IMR-90 (cell line): ENCODE measurements at regions not wholly inside any gene's neighbourhood (a gene's known extent, or its start where the extent isn't known, plus 50 kb on each side); places are given as distances from the start of the nearest gene placed in this dataset.

Experiments
- ATAC-seq: fragments of 200-7000 bp; cut with Tn5 transposase; 2 replicates; pipeline ENCODE4 v1.9.1; 2020; ENCODE audit warnings: low read depth, mild to moderate bottlenecking, moderate library complexity
- BruUV-seq: library from RNA; stranded (reverse); fragments of 400-500 nt; replicated peaks from 2 replicates; lab custom pipeline; 2021; lab: Mats Ljungman, UMichigan
- CTCF ChIA-PET: fragments of 300-600 bp; formaldehyde crosslinking; extraction: SDS; loops from one replicate; lab custom pipeline; 2021; ENCODE audit warnings: antibody characterized with exemption; lab: Yijun Ruan, JAX
- POLR2A ChIA-PET: fragments of 300-600 bp; sonication (Branson Sonifier 250); formaldehyde crosslinking; loops from one replicate; lab custom pipeline; 2022; ENCODE audit warnings: antibody characterized with exemption; ENCODE audit not compliant: unreplicated experiment; lab: Charles Lee
- DNase-seq: peaks from one replicate; pipeline ENCODE4 v3.0.0; 2013
- H2AFZ ChIP-seq: replicated peaks from 2 replicates; pipeline ENCODE3; 2013; ENCODE audit warnings: low read length, mild to moderate bottlenecking; ENCODE audit not compliant: poor library complexity
- H2AK5ac ChIP-seq: 2 replicates; pipeline ENCODE4 v1.6.1; 2013; ENCODE audit warnings: low read depth, low read length, inconsistent platforms
- H2AK9ac ChIP-seq: replicated peaks from 2 replicates; pipeline ENCODE3; 2013; ENCODE audit warnings: mild to moderate bottlenecking, low read depth, low read length, moderate library complexity; ENCODE audit not compliant: poor library complexity
- H2BK120ac ChIP-seq: 2 replicates; pipeline ENCODE4 v1.6.1; 2013; ENCODE audit warnings: low read depth, low read length, inconsistent platforms
- H2BK15ac ChIP-seq: 3 replicates; pipeline ENCODE4 v1.6.1; 2013; ENCODE audit warnings: low read depth, low read length, inconsistent platforms
- H2BK20ac ChIP-seq: 2 replicates; pipeline ENCODE4 v1.6.1; 2013; ENCODE audit warnings: low read depth, mild to moderate bottlenecking, inconsistent platforms, low read length, moderate library complexity
- H2BK5ac ChIP-seq: 2 replicates; pipeline ENCODE4 v1.6.1; 2013; ENCODE audit warnings: mild to moderate bottlenecking, low read depth, low read length, inconsistent platforms; ENCODE audit not compliant: poor library complexity, severe bottlenecking
- H3K14ac ChIP-seq: replicated peaks from 2 replicates; pipeline ENCODE4 v1.6.1; 2013; ENCODE audit warnings: low read depth, low read length, inconsistent platforms
- H3K18ac ChIP-seq: 2 replicates; pipeline ENCODE4 v1.6.1; 2013; ENCODE audit warnings: low read depth, low read length, control low read depth
- H3K23ac ChIP-seq: 2 replicates; pipeline ENCODE4 v1.6.1; 2013; ENCODE audit warnings: low read depth, low read length, inconsistent platforms
- H3K27ac ChIP-seq: 2 replicates; pipeline ENCODE4 v1.5.1; 2013; ENCODE audit warnings: mild to moderate bottlenecking, control low read depth, low read length; ENCODE audit not compliant: insufficient read depth
- H3K27me3 ChIP-seq: 2 replicates; pipeline ENCODE4 v1.6.1; 2013; ENCODE audit warnings: low read length; ENCODE audit not compliant: control insufficient read depth, insufficient read depth
- H3K36me3 ChIP-seq: 2 replicates; pipeline ENCODE4 v1.6.1; 2013; ENCODE audit warnings: low read length, mixed read lengths; ENCODE audit not compliant: control insufficient read depth, insufficient read depth
- H3K4ac ChIP-seq: 2 replicates; pipeline ENCODE4 v1.6.1; 2013; ENCODE audit warnings: low read depth, low read length, inconsistent platforms
- H3K4me1 ChIP-seq: 2 replicates; pipeline ENCODE4 v1.6.1; 2013; ENCODE audit warnings: low read length, mixed read lengths; ENCODE audit not compliant: control insufficient read depth, insufficient read depth
- H3K4me2 ChIP-seq: 2 replicates; pipeline ENCODE4 v1.6.1; 2013; ENCODE audit warnings: low read depth, mild to moderate bottlenecking, control low read depth, low read length, moderate library complexity
- H3K4me3 ChIP-seq: 2 replicates; pipeline ENCODE4 v1.5.1; 2013; ENCODE audit warnings: low read depth, mild to moderate bottlenecking, control low read depth, low read length, moderate library complexity; ENCODE audit not compliant: insufficient read depth
- H3K56ac ChIP-seq: 2 replicates; pipeline ENCODE4 v1.6.1; 2013; ENCODE audit warnings: low read length, inconsistent platforms; ENCODE audit not compliant: insufficient read depth; ENCODE audit errors: extremely low read depth
- H3K79me1 ChIP-seq, 2 experiments: 2 replicates each; pipeline ENCODE4 v1.6.1; 2013; ENCODE audit warnings: low read length in 2 of 2, inconsistent platforms in 1 of 2, low read depth in 1 of 2
- H3K9ac ChIP-seq: 2 replicates; pipeline ENCODE4 v1.6.1; 2013; ENCODE audit warnings: low read depth, low read length, control low read depth
- H3K9me1 ChIP-seq: 2 replicates; pipeline ENCODE4 v1.6.1; 2013; ENCODE audit warnings: low read length, inconsistent platforms; ENCODE audit not compliant: insufficient read depth
- H3K9me3 ChIP-seq: 2 replicates; pipeline ENCODE4 v1.6.1; 2013; ENCODE audit warnings: low read length; ENCODE audit not compliant: control insufficient read depth, insufficient read depth
- H4K20me1 ChIP-seq: 2 replicates; pipeline ENCODE4 v1.6.1; 2013; ENCODE audit warnings: low read length, inconsistent platforms; ENCODE audit not compliant: insufficient read depth
- H4K5ac ChIP-seq: 2 replicates; pipeline ENCODE4 v1.6.1; 2013; ENCODE audit warnings: mild to moderate bottlenecking, low read depth, low read length, control low read depth
- H4K8ac ChIP-seq, 2 experiments: 2 replicates each; pipeline ENCODE4 v1.6.1; 2013; ENCODE audit warnings: low read depth in 2 of 2, low read length in 2 of 2, control low read depth in 1 of 2, inconsistent platforms in 1 of 2
- H4K91ac ChIP-seq: 2 replicates; pipeline ENCODE4 v1.6.1; 2013; ENCODE audit warnings: low read depth, low read length, inconsistent platforms; ENCODE audit not compliant: insufficient read depth
- BHLHE40 ChIP-seq: fragments of 150-350 bp; IDR thresholded peaks from 2 replicates; pipeline ENCODE4 v1.6.1; 2016; ENCODE audit warnings: mild to moderate bottlenecking, low read depth, low read length
- CEBPB ChIP-seq: IDR thresholded peaks from 2 replicates; pipeline ENCODE4 v1.6.1; 2012; ENCODE audit warnings: low read depth, low read length, improper control_type of control experiment
- CHD1 ChIP-seq: IDR thresholded peaks from 2 replicates; pipeline ENCODE4 v1.6.1; 2012; ENCODE audit warnings: low read depth, low read length, improper control_type of control experiment
- CTCF ChIP-seq: conservative IDR thresholded peaks from 2 replicates; pipeline ENCODE4 v1.5.1; 2012; ENCODE audit warnings: mild to moderate bottlenecking, low read depth, low read length, improper control_type of control experiment
- FOS ChIP-seq: fragments of 150-350 bp; IDR thresholded peaks from 2 replicates; pipeline ENCODE4 v1.6.1; 2016; ENCODE audit warnings: low read depth, low read length
- MAZ ChIP-seq: IDR thresholded peaks from 2 replicates; pipeline ENCODE4 v1.6.1; 2012; ENCODE audit warnings: low read depth, mild to moderate bottlenecking, low read length, improper control_type of control experiment, moderate library complexity, borderline replicate concordance
- MXI1 ChIP-seq: IDR thresholded peaks from 2 replicates; pipeline ENCODE4 v1.6.1; 2012; ENCODE audit warnings: low read depth, mild to moderate bottlenecking, low read length, moderate library complexity, borderline replicate concordance
- NFE2L2 ChIP-seq: fragments of 150-350 bp; IDR thresholded peaks from 2 replicates; pipeline ENCODE4 v1.6.1; 2016; ENCODE audit warnings: low read depth, mild to moderate bottlenecking, low read length
- POLR2A ChIP-seq: IDR thresholded peaks from 2 replicates; pipeline ENCODE4 v1.6.1; 2012; ENCODE audit warnings: mild to moderate bottlenecking, low read depth, low read length
- RCOR1 ChIP-seq: IDR thresholded peaks from 2 replicates; pipeline ENCODE4 v1.6.1; 2012; ENCODE audit warnings: mild to moderate bottlenecking, low read length, improper control_type of control experiment; ENCODE audit not compliant: insufficient replicate concordance
- RFX5 ChIP-seq: IDR thresholded peaks from 2 replicates; pipeline ENCODE4 v1.8.0; 2012; ENCODE audit warnings: low read depth, mild to moderate bottlenecking, low read length, moderate library complexity
- SMC3 ChIP-seq: fragments of 150-350 bp; IDR thresholded peaks from 2 replicates; pipeline ENCODE4 v1.6.1; 2016; ENCODE audit warnings: low read depth, mild to moderate bottlenecking, antibody characterized with exemption, low read length, moderate library complexity
- USF2 ChIP-seq: fragments of 150-350 bp; IDR thresholded peaks from 2 replicates; pipeline ENCODE4 v1.6.1; 2017; ENCODE audit warnings: mild to moderate bottlenecking, antibody characterized with exemption, low read length, low read depth
- WGBS, 2 experiments: methylation state at CpG; one replicate each; pipeline versions ENCODE4 v1.1.5 to v1.1.7; 2013; ENCODE audit warnings: missing lambda C conversion rate in 2 of 2; ENCODE audit not compliant: insufficient read length in 1 of 2; ENCODE audit errors: extremely low coverage in 2 of 2; 5-methylcytosine and 5-hydroxymethylcytosine counted together
- dilution Hi-C: fragments of 300-500 bp; cut with HindIII; formaldehyde crosslinking; loops from one replicate; pipeline ENCODE4 v1.14.3; 2018; ENCODE audit warnings: low sequenced_read_pairs; ENCODE audit not compliant: unreplicated experiment
- in situ Hi-C: fragments of 300-500 bp; cut with MboI; formaldehyde crosslinking; loops from 3 replicates; pipeline ENCODE4 v1.14.3; 2019; ENCODE audit warnings: low sequenced_read_pairs, inconsistent platforms, mixed read lengths
- intact Hi-C: fragments of 100-400 bp; cut with micrococcal nuclease; formaldehyde crosslinking; loops from 2 replicates; pipeline ENCODE4 v1.10.0; 2022

- no peak for DNase-seq
- Histone ChIP-seq H2BK120ac (no peak overlapping the region), H3K4me2 (no peak overlapping the region), H4K91ac (no peak overlapping the region), H4K8ac (no peak overlapping the region), H2AK9ac (no peak overlapping the region), H4K5ac (no peak overlapping the region), H2BK15ac (no peak overlapping the region), H3K27ac (no peak overlapping the region), H3K27me3 (peaks cover 3% of the 10 kb centered on the region; the same call in 1 of the 2 replicates), H2AK5ac (no peak overlapping the region), H3K9me1 (0 out of 2 replicates have a peak, but pooled peaks cover 2% of the 10 kb centered on the region), H2AFZ (no peak overlapping the region), H2BK5ac (no peak overlapping the region), H3K56ac (no peak overlapping the region), H2BK20ac (no peak overlapping the region), H3K4me3 (no peak overlapping the region), H3K14ac (no peak overlapping the region), H3K79me1 (no peaks in the 10 kb centered on the region), H3K9ac (no peak overlapping the region), H3K9me3 (no peaks in the 10 kb centered on the region), H3K36me3 (no peaks in the 10 kb centered on the region), H3K18ac (no peak overlapping the region), H3K23ac (no peak overlapping the region), H3K4me1 (no peaks in the 10 kb centered on the region; the same call in 1 of the 2 replicates), H4K20me1 (no peaks in the 10 kb centered on the region), H3K4ac (no peak overlapping the region)
- in situ Hi-C loops (no loop called here), intact Hi-C loops (no loop called here), dilution Hi-C loops (no loop called here)
- ATAC-seq, result no peak
- ChIA-PET CTCF (no interaction called here), POLR2A (no interaction called here)
- TF ChIP-seq NFE2L2 (no peak), RCOR1 (no peak), CHD1 (no peak), MAZ (no peak), RFX5 (no peak), BHLHE40 (no peak), CEBPB (no peak), MXI1 (no peak), POLR2A (no peak), FOS (no peak), SMC3 (no peak), CTCF (no peak), USF2 (no peak)
- BruUV-seq, result no TSS peak
- no CpG with 5 or more reads among the region's 3 CpGs for WGBS, 2 experiments
Observed at GRCh38 chrX:20434986-20435385, 168.3 kb upstream of the RPS6KA3 start.
